GM19023 (cell line): ENCODE measurements at regions not wholly inside any gene's neighbourhood (a gene's known extent, or its start where the extent isn't known, plus 50 kb on each side); places are given as distances from the start of the nearest gene placed in this dataset.

Source experiments
- ATAC-seq: cut with Tn5 transposase; IDR thresholded peaks from one replicate; pipeline ENCODE4 v1.9.1; 2021; ENCODE audit warnings: mild to moderate bottlenecking, moderate library complexity; ENCODE audit not compliant: unreplicated experiment

DNA sequence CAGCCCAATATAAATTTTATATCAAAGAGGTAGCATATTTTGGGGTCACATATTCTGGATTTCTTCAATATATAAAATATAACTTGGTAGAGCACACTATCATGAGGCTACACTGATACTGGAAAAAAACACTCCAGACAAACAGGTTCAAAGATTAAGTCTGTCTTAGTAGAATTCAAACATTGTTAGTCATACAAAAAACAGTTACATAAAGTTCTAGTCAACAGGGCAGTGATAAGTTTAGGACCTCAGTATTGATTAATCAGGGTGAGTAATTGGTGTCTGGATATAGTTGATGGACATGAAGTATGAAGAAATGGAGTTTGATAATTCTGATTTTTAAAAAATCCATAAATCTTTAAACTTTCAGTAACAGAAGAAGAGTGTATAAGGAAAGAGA lies 1291.3 kb downstream of the FSTL5 start:
- ATAC-seq: no peak

DNA sequence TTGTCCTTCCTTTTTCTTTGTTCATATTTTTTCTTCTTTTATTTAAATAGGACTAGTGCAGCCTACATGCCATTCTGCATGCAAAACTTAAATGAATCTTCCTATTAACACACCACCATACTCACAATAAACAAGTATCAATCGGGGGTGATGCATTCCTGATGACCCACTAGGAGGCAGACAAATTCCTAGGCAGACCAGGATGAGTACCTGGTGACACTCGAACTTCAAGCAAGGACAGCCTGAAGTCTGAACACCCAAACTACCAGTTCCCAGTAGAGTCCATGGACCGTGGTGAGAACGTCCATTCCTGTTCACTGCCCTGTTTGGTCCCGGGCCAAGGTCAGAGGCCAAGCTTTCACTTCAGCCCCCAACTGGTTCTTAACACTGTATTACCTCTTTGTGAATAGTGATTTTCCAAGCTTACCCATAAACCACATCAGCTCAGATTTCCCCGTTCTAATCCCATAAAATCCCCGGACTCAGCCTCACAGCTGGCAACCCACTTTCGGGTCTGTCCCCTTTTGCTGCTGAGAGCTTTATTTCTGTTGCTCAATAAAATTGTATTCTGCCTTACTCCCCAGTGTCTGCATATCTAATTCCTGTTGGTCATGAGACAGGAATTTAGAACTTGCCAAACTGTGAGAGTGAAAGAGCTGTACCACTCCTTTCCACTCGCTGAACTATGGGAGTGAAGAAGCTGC lies 1286.6 kb downstream of the FSTL5 start:
- ATAC-seq: no peak

DNA sequence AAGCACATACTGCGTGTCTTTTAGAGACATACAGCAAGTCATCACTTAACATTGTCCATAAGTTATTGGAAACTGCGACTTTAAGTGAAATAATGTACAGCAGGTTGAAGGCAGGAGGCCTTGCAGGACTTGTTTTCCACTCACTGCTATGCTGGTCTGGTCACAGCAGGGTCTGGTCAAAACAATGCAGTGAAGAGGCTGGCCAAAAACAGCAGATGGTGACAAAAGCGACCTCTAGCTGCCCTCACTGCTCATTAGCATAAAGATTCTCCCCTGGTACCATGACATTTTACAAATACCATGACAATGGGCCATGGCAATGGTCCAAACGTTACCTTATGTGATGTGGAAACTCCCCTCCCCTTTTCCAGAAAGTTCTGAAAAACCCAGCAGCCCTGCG lies 1283.6 kb downstream of the FSTL5 start:
- no peak for ATAC-seq

- ATAC-seq: no peak
Observed at GRCh38 chr4:160887668-160888067, 1276.1 kb downstream of the FSTL5 start.

DNA sequence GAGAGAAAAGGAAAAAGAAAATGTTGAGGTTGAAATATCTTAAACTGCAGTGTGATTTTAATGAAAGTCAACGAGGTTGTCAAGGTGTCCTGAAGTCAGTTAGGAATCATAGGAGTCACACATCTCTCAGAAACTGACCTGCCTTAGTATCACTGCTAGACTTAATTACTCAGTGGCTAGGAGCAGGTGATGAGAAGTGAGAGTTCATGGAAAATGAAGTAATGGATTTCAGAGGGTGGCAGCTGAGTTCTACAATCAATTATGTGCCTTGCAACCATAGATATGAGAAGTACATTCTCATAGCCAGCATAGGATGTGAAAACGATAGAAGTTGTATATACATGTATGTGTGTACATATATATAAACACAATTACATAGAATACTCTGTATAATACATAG lies 1269.7 kb downstream of the FSTL5 start:
- ATAC-seq: no peak

DNA sequence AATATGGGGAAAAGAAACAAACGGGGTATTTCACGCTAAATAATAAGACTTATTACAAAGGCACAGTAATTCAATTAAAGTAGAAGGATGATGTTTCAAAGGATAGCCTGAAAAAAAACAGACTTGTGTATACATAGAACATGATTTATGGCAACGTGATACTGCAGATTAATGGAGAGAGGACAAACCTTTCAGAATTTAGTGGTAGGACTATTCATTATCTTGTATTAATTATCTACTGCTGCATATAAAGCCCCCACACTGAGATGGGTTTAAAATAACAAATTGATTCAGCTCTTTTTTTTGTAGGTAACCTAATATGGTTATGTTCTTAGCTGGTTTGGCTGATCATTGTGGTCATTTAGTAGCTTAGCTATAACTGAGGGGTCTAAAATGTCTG lies 1269.0 kb downstream of the FSTL5 start:
- ATAC-seq: no peak

DNA sequence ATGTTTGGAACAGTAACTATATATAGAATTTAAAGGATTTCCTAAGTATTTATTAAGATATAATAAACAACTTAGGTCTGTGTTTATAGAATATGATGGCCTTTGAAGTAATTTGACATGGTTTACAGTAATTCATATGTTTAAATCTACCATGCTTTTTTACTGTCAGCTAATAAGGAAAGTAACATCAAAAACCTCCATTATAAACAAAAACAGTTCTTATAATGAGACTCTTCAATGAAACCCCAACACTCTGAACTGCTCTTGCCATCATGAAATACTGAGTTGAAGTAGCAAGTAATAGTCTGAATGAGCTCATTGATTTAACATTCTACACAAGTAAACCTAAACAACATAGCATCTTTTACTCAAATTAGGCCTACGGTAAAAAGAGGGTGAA lies 1236.5 kb downstream of the FSTL5 start:
- ATAC-seq: no peak

GRCh38 chr4:160928482-160928881 lies 1235.3 kb downstream of the FSTL5 start:
- no peak for ATAC-seq

- no peak for ATAC-seq
Observed at GRCh38 chr4:160947653-160948052, 1216.1 kb downstream of the FSTL5 start.

DNA sequence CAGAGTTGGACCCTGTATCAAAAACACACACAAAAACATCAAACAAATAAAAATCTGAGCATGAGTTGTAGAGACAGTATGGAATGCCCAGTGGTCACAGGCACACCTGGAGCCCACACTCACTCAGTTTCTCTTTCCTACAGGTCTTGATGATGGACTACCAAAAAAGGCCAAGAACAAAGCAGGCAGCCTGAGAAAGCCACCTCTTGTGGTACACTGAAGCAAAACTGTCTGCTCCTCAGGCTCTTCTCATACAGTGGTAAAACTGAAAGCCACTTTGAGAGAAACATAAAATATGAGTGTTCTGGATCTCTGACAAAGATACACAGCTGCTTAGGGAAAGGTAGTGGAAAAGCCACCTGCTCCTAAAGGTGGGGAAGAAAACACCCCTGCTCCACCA lies 1206.9 kb downstream of the FSTL5 start:
- no peak for ATAC-seq

GRCh38 chr4:160969925-160970324 lies 1193.9 kb downstream of the FSTL5 start:
- no peak for ATAC-seq

DNA sequence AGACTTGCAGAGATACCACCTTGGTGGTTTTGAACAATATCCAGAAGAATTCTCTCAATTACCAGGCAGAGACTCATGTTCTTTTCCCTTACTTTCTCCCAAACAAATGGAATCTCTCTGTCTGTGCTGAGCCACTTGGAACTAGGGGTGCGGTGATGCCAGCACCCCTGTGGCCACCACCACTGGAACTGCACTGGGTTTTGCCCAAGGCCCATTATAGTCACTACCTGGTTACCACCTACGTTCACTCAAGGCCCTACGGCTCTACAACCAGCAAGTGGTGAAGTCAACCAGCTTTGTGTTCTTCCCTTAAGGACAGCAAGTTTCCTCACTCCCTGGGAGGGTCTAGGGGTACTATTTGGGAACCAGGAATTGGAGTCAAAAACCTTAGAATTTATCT lies 1183.7 kb downstream of the FSTL5 start:
- no peak for ATAC-seq

GRCh38 chr4:160981083-160981482 lies 1182.7 kb downstream of the FSTL5 start:
- no peak for ATAC-seq

GRCh38 chr4:160983035-160983434 lies 1180.8 kb downstream of the FSTL5 start:
- ATAC-seq: no peak

DNA sequence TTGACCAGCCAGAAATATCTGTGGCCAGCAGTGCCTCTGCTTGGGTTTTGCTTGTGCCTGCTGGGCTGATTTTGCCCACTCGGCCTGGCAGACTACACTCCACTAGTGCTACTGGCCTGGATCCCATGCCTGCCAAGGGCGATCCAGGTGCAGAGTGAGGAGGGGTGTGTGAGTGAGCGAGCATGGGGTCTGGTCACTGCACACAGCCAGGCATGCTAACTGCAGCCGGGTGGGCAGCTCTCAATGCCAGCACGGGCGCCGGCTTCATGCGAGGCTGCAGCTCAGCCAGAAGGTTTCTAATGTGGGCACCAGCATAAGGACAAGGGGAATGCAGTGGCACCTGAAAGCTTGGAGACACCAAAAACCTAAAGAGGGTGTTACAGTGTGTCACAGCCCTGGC lies 1161.4 kb downstream of the FSTL5 start:
- no peak for ATAC-seq

- ATAC-seq: no peak
Observed at GRCh38 chr4:161003418-161004057, 1160.3 kb downstream of the FSTL5 start.

GRCh38 chr4:161005746-161006145 lies 1158.1 kb downstream of the FSTL5 start:
- no peak for ATAC-seq

DNA sequence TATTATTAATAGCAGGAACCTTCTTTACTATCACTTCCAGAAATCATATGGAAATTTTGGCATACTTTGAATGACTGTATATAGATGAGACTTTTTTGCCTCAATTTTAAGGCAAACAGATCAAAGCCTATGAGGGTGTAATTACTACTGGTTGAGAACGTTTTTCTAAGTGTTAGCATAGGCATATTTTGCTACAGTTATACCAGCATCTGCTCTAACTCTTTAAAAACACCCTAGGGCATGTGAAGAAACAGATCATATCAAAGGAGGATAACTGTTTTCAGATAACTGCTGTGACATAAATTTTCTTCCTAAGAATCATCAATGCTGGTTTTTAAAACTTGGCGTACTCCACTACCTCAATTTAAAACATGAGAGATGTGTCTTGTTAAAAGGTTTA lies 1155.3 kb downstream of the FSTL5 start:
- ATAC-seq: no peak

DNA sequence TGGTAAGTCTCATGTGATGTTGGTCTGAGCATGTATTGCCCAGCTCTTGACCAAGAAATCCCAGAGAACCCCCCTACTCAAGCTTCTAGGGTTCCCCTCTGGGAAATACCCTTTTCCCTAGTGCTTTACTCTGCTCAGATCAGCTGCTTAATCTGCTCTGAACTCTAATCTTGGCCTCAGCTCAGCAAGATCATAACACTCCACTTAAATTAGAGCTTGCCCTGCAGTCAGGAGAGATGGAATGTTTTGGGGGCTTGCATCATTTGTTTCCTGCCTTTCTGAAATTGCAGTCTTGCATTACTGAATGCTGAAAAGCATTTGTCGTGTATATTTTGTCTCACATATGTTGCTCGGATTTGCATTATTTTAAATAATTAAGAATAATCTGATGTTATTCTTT lies 1153.6 kb downstream of the FSTL5 start:
- ATAC-seq: no peak
